ENCODE measurements at regions not wholly inside any gene's neighbourhood (a gene's known extent, or its start where the extent isn't known, plus 50 kb on each side); places are given as distances from the start of the nearest gene placed in this dataset.
"Not testable (repeated sequence)": the region's sequence is repeated elsewhere in the genome, so short reads cannot be mapped to it uniquely, and the experiment has no call there.

GRCh38 chr4:9076974-9077373 lies 93.2 kb upstream of the FAM90A26 start:
- not testable (repeated sequence) for TF ChIP-seq NFYB (CRISPR knock-in tag; conservative IDR thresholded peaks at IDR 0.05; ENCODE audit: low read depth); ZNF317 (CRISPR knock-in tag; IDR thresholded peaks at IDR 0.05; ENCODE audit: borderline replicate concordance, low read depth); AFF4 (CRISPR knock-in tag; IDR thresholded peaks at IDR 0.05; ENCODE audit: borderline replicate concordance); IRF2 (CRISPR knock-in tag; IDR thresholded peaks at IDR 0.05; ENCODE audit: borderline replicate concordance, low read depth); CDX4 (CRISPR knock-in tag; IDR thresholded peaks at IDR 0.05; ENCODE audit: borderline replicate concordance); ZNF416 (CRISPR knock-in tag; IDR thresholded peaks at IDR 0.05); NFE2L1 (CRISPR knock-in tag; IDR thresholded peaks at IDR 0.05); ZBTB21 (CRISPR knock-in tag; IDR thresholded peaks at IDR 0.05; ENCODE audit: borderline replicate concordance)
- TF ChIP-seq, protein P1, sequence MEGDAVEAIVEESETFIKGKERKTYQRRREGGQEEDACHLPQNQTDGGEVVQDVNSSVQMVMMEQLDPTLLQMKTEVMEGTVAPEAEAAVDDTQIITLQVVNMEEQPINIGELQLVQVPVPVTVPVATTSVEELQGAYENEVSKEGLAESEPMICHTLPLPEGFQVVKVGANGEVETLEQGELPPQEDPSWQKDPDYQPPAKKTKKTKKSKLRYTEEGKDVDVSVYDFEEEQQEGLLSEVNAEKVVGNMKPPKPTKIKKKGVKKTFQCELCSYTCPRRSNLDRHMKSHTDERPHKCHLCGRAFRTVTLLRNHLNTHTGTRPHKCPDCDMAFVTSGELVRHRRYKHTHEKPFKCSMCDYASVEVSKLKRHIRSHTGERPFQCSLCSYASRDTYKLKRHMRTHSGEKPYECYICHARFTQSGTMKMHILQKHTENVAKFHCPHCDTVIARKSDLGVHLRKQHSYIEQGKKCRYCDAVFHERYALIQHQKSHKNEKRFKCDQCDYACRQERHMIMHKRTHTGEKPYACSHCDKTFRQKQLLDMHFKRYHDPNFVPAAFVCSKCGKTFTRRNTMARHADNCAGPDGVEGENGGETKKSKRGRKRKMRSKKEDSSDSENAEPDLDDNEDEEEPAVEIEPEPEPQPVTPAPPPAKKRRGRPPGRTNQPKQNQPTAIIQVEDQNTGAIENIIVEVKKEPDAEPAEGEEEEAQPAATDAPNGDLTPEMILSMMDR (IDR thresholded peaks at IDR 0.05): not testable (repeated sequence)
